Astrocyte (in vitro differentiated cells and primary cell): ENCODE measurements at regions not wholly inside any gene's neighbourhood (a gene's known extent, or its start where the extent isn't known, plus 50 kb on each side); places are given as distances from the start of the nearest gene placed in this dataset.

ENCODE experiments used
- CTCF ChIP-seq: IDR thresholded peaks from 2 replicates; pipeline ENCODE4 v1.5.1; 2011; ENCODE audit warnings: low read depth, mild to moderate bottlenecking, inconsistent platforms, low read length, moderate library complexity; ENCODE audit not compliant: insufficient read depth
- EZH2 ChIP-seq: IDR thresholded peaks from 2 replicates; pipeline ENCODE4 v1.6.1; 2012; ENCODE audit warnings: mild to moderate bottlenecking, low read length, inconsistent platforms; ENCODE audit not compliant: insufficient read depth

- no peak for TF ChIP-seq CTCF
- no peak for TF ChIP-seq EZH2
Measured at GRCh38 chrX:45689971-45690370, 489.3 kb upstream of the DIPK2B start.
